ENCODE measurements at regions not wholly inside any gene's neighbourhood (a gene's known extent, or its start where the extent isn't known, plus 50 kb on each side); places are given as distances from the start of the nearest gene placed in this dataset.

DNA sequence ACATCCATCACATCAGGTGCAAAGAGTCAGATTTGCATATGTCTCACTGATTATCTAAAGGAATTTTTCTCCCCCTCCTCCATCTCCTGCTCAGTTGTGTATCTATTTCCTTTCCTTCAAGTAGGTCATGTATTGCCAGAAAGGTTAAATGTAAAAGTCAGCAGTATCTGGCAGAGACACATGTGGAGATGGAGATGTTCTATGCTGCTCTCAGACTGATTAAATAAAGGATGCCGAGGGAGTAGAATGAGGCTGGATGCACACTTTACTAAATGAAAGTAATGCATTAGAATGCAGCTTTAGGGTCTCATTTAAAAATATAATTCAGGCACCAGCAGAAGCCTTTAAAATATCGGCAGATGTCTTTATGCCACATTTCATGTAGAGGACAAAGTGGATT, 555.3 kb downstream of the RNF144A start:
- ChIA-PET CTCF (ENCODE audit: low intra/inter-chr PET ratio) (no interaction called here), POLR2A (no interaction called here)
- FAIRE-seq = no peak
- Histone ChIP-seq H3K27me3 (ENCODE audit: control insufficient read depth in 2 of 2, insufficient read depth in 2 of 2, low read length in 2 of 2) (no peaks in the 10 kb centered on the region), H3K9me3 (replicated peaks; ENCODE audit: control insufficient read depth, insufficient read depth, low read depth, low read length) (no peaks in the 10 kb centered on the region), H2AFZ (ENCODE audit: low read depth, low read length) (no peak overlapping the region), H3K9ac (ENCODE audit: insufficient read depth in 1 of 2, low read depth in 2 of 2, low read length in 2 of 2) (no peak overlapping the region), H4K20me1 (replicated peaks; ENCODE audit: control insufficient read depth, insufficient read depth, low read length) (no peaks in the 10 kb centered on the region), H3K36me3 (ENCODE audit: control insufficient read depth, insufficient read depth, low read length) (no peaks in the 10 kb centered on the region), H3K79me2 (ENCODE audit: control insufficient read depth, insufficient read depth, low read length) (no peaks in the 10 kb centered on the region), H3K9me1 (ENCODE audit: control insufficient read depth, insufficient read depth, low read length) (no peaks in the 10 kb centered on the region), H3K4me1 (replicated peaks in 1 of 2; ENCODE audit: control insufficient read depth in 2 of 2, insufficient read depth in 2 of 2, low read length in 2 of 2) (no peaks in the 10 kb centered on the region), H3K27ac (ENCODE audit: extremely low read depth, low read depth, low read length) (no peak overlapping the region), H3K4me3 (no peak overlapping the region), H3K4me2 (ENCODE audit: insufficient read depth, low read length) (no peak overlapping the region)
- no peak for ATAC-seq
- DNase-seq (ENCODE audit: extremely low read depth in 1 of 4, low spot score in 3 of 4) = no peak
- in situ Hi-C loops (cut with MboI) = no loop called here
- BruUV-seq (replicated peaks) = no TSS peak
- intact Hi-C loops (cut with micrococcal nuclease) = no loop called here
- 0% methylated on average over 2 of the region's 2 CpGs for WGBS (ENCODE audit: insufficient coverage, low coverage, missing lambda C conversion rate)
- TF ChIP-seq NFIC (IDR thresholded peaks at IDR 0.05) (no peak), BDP1 (IDR thresholded peaks at IDR 0.05; ENCODE audit: insufficient read depth, insufficient read length) (no peak), MYBL2 (IDR thresholded peaks at IDR 0.05; ENCODE audit: low read depth) (no peak), MYBL2 (CRISPR knock-in tag; IDR thresholded peaks at IDR 0.05; ENCODE audit: borderline replicate concordance) (no peak), TAF9B (IDR thresholded peaks at IDR 0.05; ENCODE audit: partially characterized antibody) (no peak), SETDB1 (IDR thresholded peaks at IDR 0.05; ENCODE audit: low read length) (no peak)
- TF ChIP-seq, protein P1, sequence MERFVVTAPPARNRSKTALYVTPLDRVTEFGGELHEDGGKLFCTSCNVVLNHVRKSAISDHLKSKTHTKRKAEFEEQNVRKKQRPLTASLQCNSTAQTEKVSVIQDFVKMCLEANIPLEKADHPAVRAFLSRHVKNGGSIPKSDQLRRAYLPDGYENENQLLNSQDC (CRISPR knock-in tag; IDR thresholded peaks at IDR 0.05) = no peak
- TF ChIP-seq, protein P2, sequence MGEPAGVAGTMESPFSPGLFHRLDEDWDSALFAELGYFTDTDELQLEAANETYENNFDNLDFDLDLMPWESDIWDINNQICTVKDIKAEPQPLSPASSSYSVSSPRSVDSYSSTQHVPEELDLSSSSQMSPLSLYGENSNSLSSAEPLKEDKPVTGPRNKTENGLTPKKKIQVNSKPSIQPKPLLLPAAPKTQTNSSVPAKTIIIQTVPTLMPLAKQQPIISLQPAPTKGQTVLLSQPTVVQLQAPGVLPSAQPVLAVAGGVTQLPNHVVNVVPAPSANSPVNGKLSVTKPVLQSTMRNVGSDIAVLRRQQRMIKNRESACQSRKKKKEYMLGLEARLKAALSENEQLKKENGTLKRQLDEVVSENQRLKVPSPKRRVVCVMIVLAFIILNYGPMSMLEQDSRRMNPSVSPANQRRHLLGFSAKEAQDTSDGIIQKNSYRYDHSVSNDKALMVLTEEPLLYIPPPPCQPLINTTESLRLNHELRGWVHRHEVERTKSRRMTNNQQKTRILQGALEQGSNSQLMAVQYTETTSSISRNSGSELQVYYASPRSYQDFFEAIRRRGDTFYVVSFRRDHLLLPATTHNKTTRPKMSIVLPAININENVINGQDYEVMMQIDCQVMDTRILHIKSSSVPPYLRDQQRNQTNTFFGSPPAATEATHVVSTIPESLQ (CRISPR knock-in tag; IDR thresholded peaks at IDR 0.05) = no peak

Measured in K562 (cell line).